Activated naive CD4-positive, alpha-beta T cell treated with anti-CD3 and anti-CD28 coated beads, Interleukin-2, amount 50 U/mL, for 24 hours (primary cell): ENCODE measurements at regions not wholly inside any gene's neighbourhood (a gene's known extent, or its start where the extent isn't known, plus 50 kb on each side); places are given as distances from the start of the nearest gene placed in this dataset.
A peak's percentile ranks its signal among the peaks of the same experiment; 100 is the strongest.

Experiments
- H3K27ac Mint-ChIP-seq: one replicate; pipeline ENCODE4 v1.8.0; 2021; ENCODE audit warnings: mild to moderate bottlenecking, mixed read lengths
- H3K27me3 Mint-ChIP-seq: one replicate; pipeline ENCODE4 v1.8.0; 2021; ENCODE audit warnings: mixed read lengths
- H3K36me3 Mint-ChIP-seq: one replicate; pipeline ENCODE4 v1.8.0; 2021; ENCODE audit warnings: mixed read lengths
- H3K4me1 Mint-ChIP-seq: one replicate; pipeline ENCODE4 v1.8.0; 2021; ENCODE audit warnings: mixed read lengths
- H3K4me3 Mint-ChIP-seq: one replicate; pipeline ENCODE4 v1.8.0; 2021; ENCODE audit warnings: mild to moderate bottlenecking, mixed read lengths
- H3K9me3 Mint-ChIP-seq: one replicate; pipeline ENCODE4 v1.8.0; 2021; ENCODE audit warnings: mixed read lengths

DNA sequence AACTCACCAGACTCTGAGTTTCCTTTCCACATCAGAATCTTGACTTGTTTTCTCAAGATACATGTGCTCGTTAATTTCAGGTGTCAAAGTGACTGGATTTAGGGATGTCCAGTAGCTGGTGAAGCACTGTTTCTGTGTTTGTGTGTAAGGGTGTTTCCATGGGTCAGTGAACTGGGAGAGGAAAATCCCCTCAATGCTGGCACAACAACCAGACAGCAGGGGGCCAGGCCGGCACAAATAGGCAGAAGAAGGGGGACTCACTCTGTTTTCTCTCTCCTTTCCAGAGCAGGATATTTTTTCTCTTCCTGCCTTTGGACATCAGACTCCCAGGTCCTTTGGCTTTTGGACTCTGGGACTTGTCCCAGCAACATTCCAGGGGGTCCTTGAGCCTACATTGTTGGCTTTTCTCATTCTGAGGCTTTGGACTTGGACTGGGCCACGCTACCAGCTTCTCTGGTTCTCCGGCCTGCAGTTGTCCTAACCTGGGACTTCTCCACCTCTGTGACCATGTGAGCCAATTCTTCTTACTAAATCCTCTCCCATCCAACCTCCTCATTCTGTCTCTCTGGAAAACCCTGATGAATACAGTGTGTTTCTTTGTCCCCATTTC lies 144.0 kb downstream of the CAAP1 start:
- H3K4me1 Mint-ChIP-seq: peaks cover 3% of the 10 kb centered on the region
- no peak overlapping the region for H3K4me3 Mint-ChIP-seq
- H3K36me3 Mint-ChIP-seq: no peaks in the 10 kb centered on the region
- H3K9me3 Mint-ChIP-seq: no peaks in the 10 kb centered on the region
- H3K27ac Mint-ChIP-seq: no peak overlapping the region
- no peaks in the 10 kb centered on the region for H3K27me3 Mint-ChIP-seq

DNA sequence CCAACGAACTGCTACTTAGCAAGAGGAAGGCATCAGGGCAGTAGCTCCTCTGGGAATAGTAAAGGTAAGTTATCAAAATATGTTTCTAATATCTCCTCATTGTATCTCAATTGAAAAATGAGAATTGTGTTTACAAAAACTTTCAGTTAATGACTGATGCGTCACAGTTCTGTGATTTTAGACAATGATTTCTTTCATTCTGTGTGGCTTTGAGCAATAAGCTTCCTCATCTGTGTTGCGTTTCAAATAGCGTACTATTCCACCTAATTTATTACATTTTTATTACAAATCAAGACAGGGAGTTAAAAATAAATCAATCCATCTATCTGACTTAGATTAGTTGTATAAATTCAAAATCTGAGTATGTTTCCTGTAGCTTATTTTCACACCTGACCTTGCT lies 145.0 kb downstream of the CAAP1 start:
- Mint-ChIP-seq H3K9me3 (no peaks in the 10 kb centered on the region), H3K4me3 (no peak overlapping the region), H3K27me3 (peaks cover 1% of the 10 kb centered on the region), H3K4me1 (peaks cover 3% of the 10 kb centered on the region), H3K27ac (no peak overlapping the region), H3K36me3 (no peaks in the 10 kb centered on the region)

DNA sequence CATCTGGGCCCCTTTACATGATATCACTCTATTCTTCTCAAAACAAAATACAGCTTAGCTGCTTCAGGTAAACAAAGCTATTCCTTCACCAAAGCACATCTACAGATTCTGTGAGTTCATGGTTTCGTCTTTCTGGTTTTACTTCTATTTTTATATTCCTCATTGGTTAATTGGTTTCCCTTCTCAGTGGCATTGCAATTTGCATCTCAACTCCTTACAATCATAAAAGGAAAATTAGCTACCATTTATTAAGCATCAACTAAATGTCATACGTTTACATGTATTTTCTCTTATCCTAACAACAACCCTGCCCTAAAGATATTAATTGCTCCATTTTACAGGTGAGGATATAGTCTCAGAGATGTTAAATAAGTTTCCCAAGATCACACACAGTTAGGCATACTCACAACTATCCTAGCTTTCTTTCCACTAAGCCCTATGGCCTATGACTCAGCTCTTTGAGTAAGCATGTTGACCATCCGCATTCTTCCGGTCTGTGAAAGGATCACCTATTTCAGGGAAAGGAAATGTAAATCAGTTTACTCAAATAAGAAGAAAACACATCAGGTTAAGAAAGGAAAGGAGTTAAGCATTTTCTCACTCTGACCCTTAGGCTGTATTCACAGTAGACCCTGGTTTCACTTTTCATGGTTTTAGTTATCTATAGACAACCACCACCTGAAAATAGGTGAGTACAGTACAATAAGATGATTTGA lies 146.1 kb downstream of the CAAP1 start:
- peaks cover 1% of the 10 kb centered on the region for H3K27me3 Mint-ChIP-seq
- H3K36me3 Mint-ChIP-seq: no peaks in the 10 kb centered on the region
- H3K9me3 Mint-ChIP-seq: no peaks in the 10 kb centered on the region
- H3K4me1 Mint-ChIP-seq: peaks cover 3% of the 10 kb centered on the region
- no peak overlapping the region for H3K27ac Mint-ChIP-seq
- H3K4me3 Mint-ChIP-seq: no peak overlapping the region

DNA sequence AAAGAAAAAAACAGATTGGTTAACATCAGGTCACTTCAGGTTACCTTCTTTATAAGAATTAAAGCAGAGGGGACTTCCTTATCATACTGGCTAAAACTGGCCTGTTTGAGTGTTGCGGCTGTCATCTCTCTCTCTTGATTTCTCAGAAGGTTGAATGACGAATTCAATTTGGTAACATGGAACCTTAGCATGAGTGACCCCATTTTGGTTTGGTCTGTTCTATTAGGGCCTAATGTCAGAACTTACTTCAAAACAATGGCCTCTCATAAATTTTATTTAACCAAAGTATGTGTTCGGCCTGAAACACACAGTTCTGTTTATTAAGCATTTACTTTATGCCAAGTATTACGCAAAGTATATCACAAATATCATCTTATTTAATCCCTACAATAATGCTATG lies 147.5 kb downstream of the CAAP1 start:
- no peaks in the 10 kb centered on the region for H3K36me3 Mint-ChIP-seq
- H3K9me3 Mint-ChIP-seq: no peaks in the 10 kb centered on the region
- peaks cover 1% of the 10 kb centered on the region for H3K27me3 Mint-ChIP-seq
- peaks cover 3% of the 10 kb centered on the region for H3K4me1 Mint-ChIP-seq
- H3K4me3 Mint-ChIP-seq: no peak overlapping the region
- H3K27ac Mint-ChIP-seq: no peak overlapping the region

DNA sequence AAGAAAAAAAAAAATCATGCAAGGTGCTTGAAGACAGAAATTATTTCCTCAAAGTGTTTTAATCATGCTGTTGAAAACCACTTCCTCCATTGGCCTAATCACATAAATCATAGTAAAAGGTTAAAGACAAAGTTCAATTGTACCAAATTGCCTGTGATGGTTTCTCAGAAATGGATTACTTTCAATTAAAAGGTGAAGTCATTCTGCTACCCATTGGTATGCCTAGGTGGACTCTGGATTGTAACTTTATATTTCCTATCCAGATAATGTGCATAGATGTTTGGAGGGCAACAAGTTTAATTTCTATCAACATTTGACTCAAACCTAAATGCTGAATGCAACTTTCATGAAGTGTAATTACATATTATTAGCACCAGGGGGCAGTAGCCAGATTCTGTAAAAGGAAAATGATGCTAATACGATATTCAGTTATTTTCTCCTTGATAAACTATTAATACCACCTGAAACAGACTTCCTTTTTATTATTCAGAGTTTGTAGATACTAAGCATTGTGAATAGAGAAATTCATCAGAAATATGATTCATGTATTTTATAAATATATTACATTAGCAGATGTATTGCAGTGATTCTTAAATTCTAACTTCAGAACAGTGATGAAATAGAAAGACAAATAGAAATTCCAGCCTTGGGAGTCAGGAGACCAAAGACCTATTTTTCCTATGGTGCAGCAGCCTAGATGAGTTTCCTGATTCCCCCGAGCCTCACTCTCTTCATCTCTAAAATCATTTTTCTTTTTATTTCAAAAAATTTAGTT lies 148.2 kb downstream of the CAAP1 start:
- Mint-ChIP-seq H3K27me3 (peaks cover 5% of the 10 kb centered on the region), H3K4me3 (no peak overlapping the region), H3K36me3 (peaks cover 2% of the 10 kb centered on the region), H3K27ac (no peak overlapping the region), H3K4me1 (peaks cover 3% of the 10 kb centered on the region), H3K9me3 (peaks cover 5% of the 10 kb centered on the region)

DNA sequence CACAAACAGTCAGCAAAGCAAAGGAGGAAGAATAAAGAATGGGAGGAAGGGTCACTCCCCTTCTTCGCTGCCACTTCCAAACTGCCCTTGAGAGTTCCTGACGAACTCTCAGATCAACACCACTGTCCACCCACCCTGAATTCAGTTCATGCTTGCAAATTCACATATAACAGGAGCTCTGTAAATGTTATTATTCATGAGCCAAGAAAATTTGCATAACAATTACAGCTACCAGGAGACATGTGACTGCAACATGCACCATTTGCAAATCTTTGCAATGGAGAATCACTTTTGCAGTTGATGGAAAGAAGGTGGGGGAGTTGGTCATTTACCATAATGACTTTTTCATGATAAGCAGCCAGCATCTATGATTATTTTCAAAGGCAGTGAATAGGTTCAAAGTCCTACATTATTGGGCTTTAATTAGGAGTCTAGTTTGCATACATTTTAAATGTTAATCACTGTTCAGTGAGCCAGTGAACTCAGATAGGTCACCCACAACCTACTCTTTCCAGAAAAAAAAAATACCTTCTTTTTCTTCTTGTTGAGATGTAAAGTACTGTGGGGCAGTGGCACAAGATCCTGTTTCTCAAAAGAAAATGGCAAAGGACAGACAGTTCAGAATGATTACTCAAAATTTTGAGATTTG lies 149.7 kb downstream of the CAAP1 start:
- no peak overlapping the region for H3K4me3 Mint-ChIP-seq
- peaks cover 5% of the 10 kb centered on the region for H3K27me3 Mint-ChIP-seq
- H3K36me3 Mint-ChIP-seq: peaks cover 2% of the 10 kb centered on the region
- no peak overlapping the region for H3K27ac Mint-ChIP-seq
- H3K4me1 Mint-ChIP-seq: peaks cover 3% of the 10 kb centered on the region
- peaks cover 5% of the 10 kb centered on the region for H3K9me3 Mint-ChIP-seq

DNA sequence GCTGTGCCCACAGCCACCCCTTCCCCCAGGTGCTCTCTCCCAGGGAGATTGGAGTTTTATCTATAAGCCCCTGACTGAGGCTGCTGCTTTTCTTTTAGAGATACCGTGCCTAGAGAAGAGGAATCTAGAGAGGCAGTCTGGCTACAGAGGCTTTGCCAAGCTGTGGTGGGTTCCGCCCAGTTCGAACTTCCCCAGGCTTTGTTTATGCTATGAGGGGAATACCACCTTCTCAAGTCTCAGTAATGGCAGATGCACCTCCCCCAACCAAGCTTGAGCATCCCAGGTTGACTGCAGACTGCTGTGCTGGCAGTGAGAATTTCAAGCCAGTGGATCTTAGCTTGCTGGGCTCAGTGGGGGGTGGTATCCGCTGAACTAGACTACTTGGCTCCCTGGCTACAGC lies 157.4 kb downstream of the CAAP1 start:
- peaks cover 11% of the 10 kb centered on the region for H3K27me3 Mint-ChIP-seq
- no peaks in the 10 kb centered on the region for H3K4me1 Mint-ChIP-seq
- no peak overlapping the region for H3K27ac Mint-ChIP-seq
- peaks cover 16% of the 10 kb centered on the region for H3K9me3 Mint-ChIP-seq
- no peak overlapping the region for H3K4me3 Mint-ChIP-seq
- H3K36me3 Mint-ChIP-seq: peaks cover 2% of the 10 kb centered on the region

DNA sequence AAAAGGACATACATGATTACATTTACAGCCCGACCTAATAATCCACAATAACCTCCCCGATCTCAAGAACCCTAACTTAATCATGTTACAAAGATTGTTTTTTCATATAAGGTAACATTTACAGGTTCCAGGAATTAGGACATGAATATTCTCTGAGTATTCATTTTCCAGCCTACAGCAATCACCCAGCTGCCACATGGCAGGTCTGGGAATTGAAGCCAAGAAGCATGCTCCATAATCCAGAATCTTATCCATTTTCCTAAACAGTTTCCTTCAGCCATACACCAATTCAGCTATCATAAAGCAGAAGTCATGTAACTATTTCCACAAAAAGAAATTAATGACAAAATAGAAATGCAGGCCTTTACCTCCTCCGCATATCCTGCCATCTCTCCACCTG lies 163.4 kb downstream of the CAAP1 start:
- Mint-ChIP-seq H3K27me3 (peaks cover 3% of the 10 kb centered on the region), H3K9me3 (peaks cover 10% of the 10 kb centered on the region)

DNA sequence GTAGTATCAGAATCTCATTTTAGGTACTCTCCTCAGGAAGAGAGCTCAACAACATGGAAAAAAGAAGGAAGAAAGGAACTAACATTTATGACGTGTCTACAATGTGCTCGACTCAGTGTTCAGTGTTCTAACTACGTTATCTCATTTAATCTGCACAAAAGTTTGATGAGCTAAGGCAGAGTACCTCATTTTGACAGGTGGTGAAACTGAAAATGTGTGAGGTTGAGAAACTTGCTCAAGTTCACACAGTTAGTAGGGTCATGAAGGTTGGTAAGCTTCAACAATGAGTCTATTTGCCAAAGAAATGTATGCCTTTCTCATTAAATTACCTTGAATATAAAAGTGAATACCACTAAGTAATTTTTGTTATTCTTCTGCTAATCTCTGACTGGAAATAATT lies 165.1 kb downstream of the CAAP1 start:
- H3K36me3 Mint-ChIP-seq: no peaks in the 10 kb centered on the region
- peaks cover 7% of the 10 kb centered on the region for H3K9me3 Mint-ChIP-seq
- H3K27me3 Mint-ChIP-seq: peaks cover 2% of the 10 kb centered on the region
- H3K27ac Mint-ChIP-seq: no peak overlapping the region
- H3K4me1 Mint-ChIP-seq: no peaks in the 10 kb centered on the region
- no peak overlapping the region for H3K4me3 Mint-ChIP-seq

More for the DNA sequence above, 163.4 kb downstream of the CAAP1 start:
- Mint-ChIP-seq H3K4me1 (no peaks in the 10 kb centered on the region), H3K36me3 (no peaks in the 10 kb centered on the region), H3K27ac (no peak overlapping the region), H3K4me3 (no peak overlapping the region)

DNA sequence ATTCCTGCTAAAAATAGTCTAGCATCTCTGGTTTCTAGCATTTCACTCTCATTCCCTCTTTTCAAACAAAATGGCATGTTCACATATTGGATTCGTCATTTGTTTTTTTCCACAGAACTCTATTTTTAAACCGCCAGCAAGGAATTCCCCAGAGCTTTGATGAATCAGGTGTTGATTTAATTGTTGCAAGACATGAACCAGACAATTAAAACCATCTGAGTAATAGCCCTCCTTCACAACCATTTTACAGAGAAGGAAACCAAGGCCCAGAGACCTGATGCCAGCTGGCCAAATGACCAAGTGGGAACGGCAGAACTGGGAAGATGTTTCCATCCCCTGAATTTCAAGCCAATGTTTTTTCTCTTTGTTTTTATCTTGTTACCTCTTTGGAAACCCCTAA lies 167.0 kb downstream of the CAAP1 start:
- Mint-ChIP-seq H3K9me3 (no peaks in the 10 kb centered on the region), H3K4me1 (no peaks in the 10 kb centered on the region), H3K27ac (no peak overlapping the region), H3K27me3 (no peaks in the 10 kb centered on the region), H3K36me3 (no peaks in the 10 kb centered on the region), H3K4me3 (no peak overlapping the region)

DNA sequence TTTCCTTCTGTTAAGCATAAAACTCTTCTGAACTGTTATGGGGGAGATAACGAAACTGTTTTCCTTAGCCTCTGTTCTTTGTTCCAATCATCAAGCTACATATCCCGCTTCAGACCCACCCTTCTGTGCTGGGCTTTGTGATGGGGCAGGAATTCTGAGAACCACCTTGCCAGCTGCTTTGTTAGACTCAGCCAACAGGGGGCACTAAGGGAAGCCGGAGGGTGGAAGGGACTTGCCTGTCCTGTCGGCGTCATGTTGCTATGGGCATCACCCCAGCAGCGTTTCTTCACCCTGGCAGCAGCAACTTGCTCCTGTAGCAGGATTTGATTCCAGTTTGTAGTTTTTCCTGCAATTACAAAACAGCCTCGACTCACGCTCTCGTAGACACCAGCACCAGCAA lies 169.1 kb downstream of the CAAP1 start:
- Mint-ChIP-seq H3K27me3 (no peaks in the 10 kb centered on the region), H3K27ac (peak overlapping the region; percentile 3), H3K36me3 (no peaks in the 10 kb centered on the region), H3K4me3 (no peak overlapping the region), H3K9me3 (no peaks in the 10 kb centered on the region), H3K4me1 (no peaks in the 10 kb centered on the region)

DNA sequence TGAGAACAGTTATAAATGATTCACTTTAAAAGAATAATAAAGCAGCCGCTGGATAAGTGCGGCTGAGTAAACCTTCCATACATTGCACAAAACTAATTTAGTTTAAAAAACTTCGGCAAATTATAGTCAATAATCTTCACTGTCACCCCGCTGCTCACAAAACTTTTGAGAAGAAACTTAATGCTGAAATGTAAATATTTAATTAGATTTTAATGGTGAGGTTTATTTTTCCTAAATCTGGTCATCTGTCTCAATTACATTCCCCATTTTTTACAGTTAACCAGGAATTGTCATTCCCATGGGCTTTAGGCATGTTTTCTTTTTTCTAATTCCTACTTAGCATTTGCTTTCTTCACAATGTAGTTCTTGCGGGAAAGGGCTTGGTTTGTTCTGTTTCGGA lies 169.8 kb downstream of the CAAP1 start:
- no peaks in the 10 kb centered on the region for H3K4me1 Mint-ChIP-seq
- H3K9me3 Mint-ChIP-seq: no peaks in the 10 kb centered on the region
- H3K4me3 Mint-ChIP-seq: no peak overlapping the region
- no peaks in the 10 kb centered on the region for H3K27me3 Mint-ChIP-seq
- no peaks in the 10 kb centered on the region for H3K36me3 Mint-ChIP-seq
- H3K27ac Mint-ChIP-seq: no peak overlapping the region

DNA sequence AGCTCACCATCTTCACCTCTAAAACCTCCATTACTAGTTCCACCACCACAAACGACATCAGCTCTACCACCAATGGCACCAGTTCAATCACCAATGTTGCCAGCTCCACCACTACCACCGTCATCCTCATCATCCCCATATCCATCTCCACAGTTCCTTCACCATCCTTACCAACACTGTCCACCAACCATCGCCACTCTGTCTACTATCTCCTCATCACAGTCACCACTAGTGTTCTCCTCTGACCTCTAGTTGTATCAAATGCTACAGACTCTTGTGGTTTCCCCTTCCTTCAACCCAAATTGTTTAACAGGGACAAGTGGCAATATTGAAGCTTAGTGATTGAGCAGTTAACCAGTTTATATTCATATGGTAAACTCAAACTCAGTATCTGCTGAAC lies 182.6 kb downstream of the CAAP1 start:
- no peak overlapping the region for H3K27ac Mint-ChIP-seq

DNA sequence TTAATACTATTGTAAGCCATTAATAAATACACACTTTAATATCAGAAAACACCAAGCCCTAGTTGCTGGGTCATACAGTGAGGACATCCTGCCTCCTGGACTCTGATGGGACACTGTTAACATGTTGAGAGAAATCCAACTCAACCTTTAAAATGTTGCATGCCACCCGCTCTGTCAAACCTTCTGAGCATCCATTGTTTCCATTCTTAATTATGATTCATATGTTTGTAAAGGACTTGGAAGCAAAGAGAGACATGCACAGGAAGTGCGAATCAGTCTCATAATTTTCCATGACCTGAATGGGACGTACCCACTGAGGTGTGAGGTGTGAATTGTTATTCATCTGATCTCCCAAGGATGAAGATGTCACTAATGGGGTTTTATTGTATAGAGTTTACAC lies 186.4 kb downstream of the CAAP1 start:
- Mint-ChIP-seq H3K27ac (no peak overlapping the region), H3K9me3 (no peaks in the 10 kb centered on the region), H3K4me1 (no peaks in the 10 kb centered on the region), H3K36me3 (no peaks in the 10 kb centered on the region), H3K27me3 (peaks cover 4% of the 10 kb centered on the region), H3K4me3 (no peak overlapping the region)

More for the DNA sequence above, 182.6 kb downstream of the CAAP1 start:
- H3K36me3 Mint-ChIP-seq: no peaks in the 10 kb centered on the region
- H3K27me3 Mint-ChIP-seq: peaks cover 4% of the 10 kb centered on the region
- H3K4me1 Mint-ChIP-seq: no peaks in the 10 kb centered on the region
- H3K9me3 Mint-ChIP-seq: no peaks in the 10 kb centered on the region
- no peak overlapping the region for H3K4me3 Mint-ChIP-seq

DNA sequence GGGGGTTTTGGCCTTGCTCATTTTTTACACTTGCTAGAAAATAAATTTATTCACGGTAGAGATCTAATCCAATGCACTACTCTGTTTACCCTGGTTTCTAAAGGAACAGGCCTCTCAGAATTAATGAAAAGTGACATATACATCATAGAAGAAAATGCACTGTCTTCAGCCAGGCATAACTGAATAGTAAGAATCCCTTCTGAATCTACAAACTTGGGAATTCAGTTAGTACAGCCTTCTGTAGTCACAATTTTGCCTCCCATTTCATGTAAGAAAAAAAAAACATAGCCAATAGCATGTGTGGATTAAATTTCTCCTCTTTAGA lies 197.3 kb downstream of the CAAP1 start:
- H3K36me3 Mint-ChIP-seq: no peaks in the 10 kb centered on the region
- no peaks in the 10 kb centered on the region for H3K4me1 Mint-ChIP-seq
- peaks cover 32% of the 10 kb centered on the region for H3K9me3 Mint-ChIP-seq
- no peak overlapping the region for H3K27ac Mint-ChIP-seq
- peaks cover 4% of the 10 kb centered on the region for H3K27me3 Mint-ChIP-seq
- H3K4me3 Mint-ChIP-seq: no peak overlapping the region
